Activated naive CD4-positive, alpha-beta T cell treated with anti-CD3 and anti-CD28 coated beads, Interleukin-2, amount 10 ng/mL, durations not matched to agents 7 days and 5 days (primary cell): ENCODE measurements at regions not wholly inside any gene's neighbourhood (a gene's known extent, or its start where the extent isn't known, plus 50 kb on each side); places are given as distances from the start of the nearest gene placed in this dataset.

Source experiments
- CTCF ChIA-PET: fragments of 350-600 bp; sonication (Branson Sonifier 250); formaldehyde crosslinking; loops from one replicate; lab custom pipeline; 2021; ENCODE audit warnings: antibody characterized with exemption; lab: Charles Lee
- DNase-seq: peaks from one replicate; pipeline ENCODE4 v3.0.0-alpha.2; 2020
- H3K27ac Mint-ChIP-seq: one replicate; pipeline ENCODE4 v1.8.0; 2021; ENCODE audit warnings: mild to moderate bottlenecking, moderate library complexity, mixed read lengths
- H3K27me3 Mint-ChIP-seq: one replicate; pipeline ENCODE4 v1.8.0; 2021; ENCODE audit warnings: mild to moderate bottlenecking, mixed read lengths
- H3K36me3 Mint-ChIP-seq: one replicate; pipeline ENCODE4 v1.8.0; 2021; ENCODE audit warnings: mixed read lengths
- H3K4me1 Mint-ChIP-seq: one replicate; pipeline ENCODE4 v1.8.0; 2021; ENCODE audit warnings: mixed read lengths
- H3K4me3 Mint-ChIP-seq: one replicate; pipeline ENCODE4 v1.8.0; 2021; ENCODE audit warnings: mild to moderate bottlenecking, moderate library complexity, mixed read lengths
- H3K9me3 Mint-ChIP-seq: one replicate; pipeline ENCODE4 v1.8.0; 2021; ENCODE audit warnings: mixed read lengths

DNA sequence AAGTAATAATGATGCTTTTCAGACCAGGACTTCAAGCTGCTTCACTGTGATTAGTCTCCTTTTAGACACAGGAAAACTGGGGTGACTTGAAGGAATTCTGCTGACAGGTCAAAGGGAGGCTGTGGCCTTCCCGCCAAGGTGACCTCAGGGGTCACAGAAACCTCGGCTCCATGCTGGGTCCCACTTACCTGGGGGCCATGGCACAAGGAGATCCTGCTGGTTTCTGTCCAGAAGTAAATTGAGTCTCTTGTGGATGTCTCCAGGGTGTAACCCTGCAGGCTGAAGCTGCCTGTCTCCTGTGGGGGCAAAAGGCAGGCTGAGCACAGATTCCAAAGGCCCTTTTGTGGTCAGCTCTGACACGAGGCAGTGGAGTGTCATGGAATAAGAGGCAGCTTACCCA lies 138.7 kb upstream of the MED13L start:
- H3K27me3 Mint-ChIP-seq, result no peaks in the 10 kb centered on the region
- no peak for DNase-seq
- H3K36me3 Mint-ChIP-seq, result no peaks in the 10 kb centered on the region
- H3K4me1 Mint-ChIP-seq, result no peaks in the 10 kb centered on the region
- no peak overlapping the region for H3K27ac Mint-ChIP-seq
- CTCF ChIA-PET, result no interaction called here
- no peak overlapping the region for H3K4me3 Mint-ChIP-seq
- H3K9me3 Mint-ChIP-seq, result no peaks in the 10 kb centered on the region

DNA sequence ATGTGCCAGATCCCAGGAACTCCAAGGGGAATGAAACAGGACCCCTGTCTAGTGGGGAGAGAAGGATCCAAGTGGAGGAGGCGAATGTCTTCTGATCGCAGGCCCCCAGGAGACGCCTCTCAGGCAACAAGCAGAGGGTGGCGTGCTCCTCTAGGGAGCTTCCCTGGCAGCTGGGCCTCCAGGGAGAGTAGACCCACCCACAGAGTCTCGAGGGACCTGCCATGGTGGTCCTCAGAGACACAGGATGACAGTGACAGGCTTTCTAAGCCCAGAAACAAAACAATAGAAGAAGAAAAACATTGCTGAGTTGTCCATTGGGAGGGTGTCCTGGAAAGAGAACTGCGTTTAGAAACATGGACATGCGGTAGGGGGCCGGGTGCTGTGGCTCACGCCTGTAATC lies 140.6 kb upstream of the MAP1LC3B2 start:
- Mint-ChIP-seq H3K9me3 (peaks cover 5% of the 10 kb centered on the region), H3K27me3 (no peaks in the 10 kb centered on the region), H3K4me3 (no peak overlapping the region), H3K4me1 (no peaks in the 10 kb centered on the region), H3K27ac (no peak overlapping the region), H3K36me3 (no peaks in the 10 kb centered on the region)
- no peak for DNase-seq
- CTCF ChIA-PET, result no interaction called here

- DNase-seq, result no peak
- no peaks in the 10 kb centered on the region for H3K36me3 Mint-ChIP-seq
- H3K4me3 Mint-ChIP-seq, result no peak overlapping the region
- H3K4me1 Mint-ChIP-seq, result no peaks in the 10 kb centered on the region
- no peaks in the 10 kb centered on the region for H3K27me3 Mint-ChIP-seq
- H3K27ac Mint-ChIP-seq, result no peak overlapping the region
- peaks cover 5% of the 10 kb centered on the region for H3K9me3 Mint-ChIP-seq
- CTCF ChIA-PET, result no interaction called here
Observed at GRCh38 chr12:116420227-116420880, 138.8 kb upstream of the MAP1LC3B2 start.

GRCh38 chr12:116421785-116422538 lies 137.2 kb upstream of the MAP1LC3B2 start:
- Mint-ChIP-seq H3K4me3 (no peak overlapping the region), H3K27me3 (no peaks in the 10 kb centered on the region), H3K9me3 (peaks cover 5% of the 10 kb centered on the region), H3K4me1 (no peaks in the 10 kb centered on the region), H3K36me3 (no peaks in the 10 kb centered on the region), H3K27ac (no peak overlapping the region)
- CTCF ChIA-PET, result no interaction called here
- no peak for DNase-seq

GRCh38 chr12:116423094-116423493 lies 136.1 kb upstream of the MAP1LC3B2 start:
- Mint-ChIP-seq H3K27ac (no peak overlapping the region), H3K4me3 (no peak overlapping the region), H3K4me1 (no peaks in the 10 kb centered on the region), H3K27me3 (no peaks in the 10 kb centered on the region), H3K36me3 (no peaks in the 10 kb centered on the region), H3K9me3 (peaks cover 5% of the 10 kb centered on the region)
- DNase-seq, result no peak
- CTCF ChIA-PET, result no interaction called here

DNA sequence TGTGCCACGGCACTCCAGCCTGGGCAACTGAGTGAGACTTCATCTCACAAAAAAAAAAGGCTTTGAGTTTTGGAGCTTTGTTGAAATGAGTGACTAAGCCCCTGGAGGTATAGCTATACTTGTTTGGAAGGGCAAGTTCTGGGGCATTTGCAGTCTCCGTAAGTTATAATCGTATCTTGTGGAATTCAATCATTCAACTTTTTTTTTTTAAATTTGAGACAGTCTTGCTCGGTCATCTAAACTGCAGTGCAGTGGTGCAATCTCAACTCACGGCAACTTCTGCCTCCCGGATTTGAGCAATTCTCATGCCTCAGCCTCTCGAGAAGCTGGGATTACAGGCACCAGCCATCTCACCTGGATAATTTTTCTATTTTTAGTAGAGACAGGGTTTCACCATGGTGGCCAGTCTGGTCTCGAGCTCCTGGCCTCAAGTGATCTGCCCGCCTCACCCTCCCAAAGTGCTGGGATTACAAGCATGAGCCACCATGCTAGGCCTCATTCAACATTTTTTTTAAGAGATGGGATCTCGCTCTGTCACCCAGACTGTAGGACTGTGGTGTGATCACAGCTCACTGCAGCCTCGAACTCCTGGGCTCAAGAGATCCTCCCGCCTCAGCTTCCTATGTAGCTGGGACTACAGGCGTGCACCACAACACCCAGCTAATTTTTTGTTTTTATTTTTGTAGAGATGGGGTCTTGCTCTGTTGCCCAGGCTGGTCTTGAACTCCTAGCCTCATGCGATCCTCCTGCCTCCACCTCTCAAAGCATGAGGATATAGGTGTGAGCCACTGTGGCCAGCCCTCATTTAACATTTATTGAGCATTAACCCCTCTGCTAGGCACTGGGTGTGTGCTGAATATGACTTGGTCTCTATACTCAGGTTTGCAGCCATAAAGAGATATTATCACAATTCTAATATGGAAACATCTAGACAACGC lies 133.7 kb upstream of the MAP1LC3B2 start:
- Mint-ChIP-seq H3K4me1 (no peaks in the 10 kb centered on the region), H3K4me3 (no peak overlapping the region), H3K27ac (no peak overlapping the region), H3K27me3 (no peaks in the 10 kb centered on the region), H3K36me3 (no peaks in the 10 kb centered on the region), H3K9me3 (peaks cover 5% of the 10 kb centered on the region)
- DNase-seq, result no peak
- CTCF ChIA-PET, result no interaction called here

- Mint-ChIP-seq H3K27ac (no peak overlapping the region), H3K27me3 (no peaks in the 10 kb centered on the region), H3K4me3 (no peak overlapping the region), H3K4me1 (no peaks in the 10 kb centered on the region), H3K36me3 (no peaks in the 10 kb centered on the region), H3K9me3 (peaks cover 5% of the 10 kb centered on the region)
- CTCF ChIA-PET, result no interaction called here
- DNase-seq, result no peak
Observed at GRCh38 chr12:116426391-116427136, 132.6 kb upstream of the MAP1LC3B2 start.

DNA sequence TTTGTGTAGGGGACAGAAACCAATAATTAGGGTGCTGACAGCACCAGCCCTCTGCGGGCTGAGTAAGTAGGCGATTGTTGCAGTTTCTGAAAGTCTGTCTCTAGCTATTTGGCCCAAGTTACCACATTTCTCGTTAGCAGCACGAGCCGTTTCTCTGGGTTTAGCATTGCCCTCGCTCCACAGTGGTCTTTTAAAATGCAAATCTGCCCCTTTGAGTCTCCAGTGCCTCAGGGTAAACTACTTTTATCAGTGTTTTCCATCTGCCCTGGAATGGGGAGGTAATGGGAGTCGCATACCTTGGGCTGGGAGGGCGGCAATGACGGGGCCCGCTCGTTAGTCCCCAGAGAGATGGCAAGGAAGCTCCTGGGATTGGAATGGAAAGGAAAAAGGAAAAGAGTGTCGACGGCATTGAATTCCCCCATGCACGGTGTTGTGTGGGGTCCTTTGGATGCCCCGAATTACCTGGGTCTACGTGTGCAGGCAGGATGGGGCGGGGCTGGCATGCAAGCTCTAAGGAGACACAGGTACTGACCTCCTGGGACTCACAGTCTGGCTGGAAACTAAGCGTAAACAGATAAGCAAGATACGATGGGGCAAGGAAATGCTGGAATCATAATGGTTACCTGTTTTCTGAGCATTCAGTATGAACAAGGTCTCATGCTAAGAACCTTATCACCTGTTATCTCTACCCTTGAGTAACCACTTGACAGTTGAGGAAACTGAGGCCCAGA lies 131.8 kb upstream of the MAP1LC3B2 start:
- CTCF ChIA-PET, result no interaction called here
- DNase-seq, result no peak
- H3K4me1 Mint-ChIP-seq, result no peaks in the 10 kb centered on the region
- H3K27ac Mint-ChIP-seq, result no peak overlapping the region
- H3K36me3 Mint-ChIP-seq, result no peaks in the 10 kb centered on the region
- H3K4me3 Mint-ChIP-seq, result no peak overlapping the region
- no peaks in the 10 kb centered on the region for H3K27me3 Mint-ChIP-seq
- H3K9me3 Mint-ChIP-seq, result no peaks in the 10 kb centered on the region

GRCh38 chr12:116429826-116430360 lies 129.3 kb upstream of the MAP1LC3B2 start:
- H3K4me1 Mint-ChIP-seq, result peaks cover 2% of the 10 kb centered on the region
- no peaks in the 10 kb centered on the region for H3K36me3 Mint-ChIP-seq
- no peak for DNase-seq
- no peaks in the 10 kb centered on the region for H3K9me3 Mint-ChIP-seq
- H3K4me3 Mint-ChIP-seq, result no peak overlapping the region
- CTCF ChIA-PET, result no interaction called here
- H3K27me3 Mint-ChIP-seq, result peaks cover 8% of the 10 kb centered on the region
- H3K27ac Mint-ChIP-seq, result no peak overlapping the region

- Mint-ChIP-seq H3K4me3 (no peak overlapping the region), H3K27ac (no peak overlapping the region), H3K4me1 (peaks cover 2% of the 10 kb centered on the region), H3K27me3 (peaks cover 8% of the 10 kb centered on the region), H3K36me3 (no peaks in the 10 kb centered on the region), H3K9me3 (no peaks in the 10 kb centered on the region)
- CTCF ChIA-PET, result no interaction called here
- no peak for DNase-seq
Observed at GRCh38 chr12:116430911-116431565, 128.1 kb upstream of the MAP1LC3B2 start.

DNA sequence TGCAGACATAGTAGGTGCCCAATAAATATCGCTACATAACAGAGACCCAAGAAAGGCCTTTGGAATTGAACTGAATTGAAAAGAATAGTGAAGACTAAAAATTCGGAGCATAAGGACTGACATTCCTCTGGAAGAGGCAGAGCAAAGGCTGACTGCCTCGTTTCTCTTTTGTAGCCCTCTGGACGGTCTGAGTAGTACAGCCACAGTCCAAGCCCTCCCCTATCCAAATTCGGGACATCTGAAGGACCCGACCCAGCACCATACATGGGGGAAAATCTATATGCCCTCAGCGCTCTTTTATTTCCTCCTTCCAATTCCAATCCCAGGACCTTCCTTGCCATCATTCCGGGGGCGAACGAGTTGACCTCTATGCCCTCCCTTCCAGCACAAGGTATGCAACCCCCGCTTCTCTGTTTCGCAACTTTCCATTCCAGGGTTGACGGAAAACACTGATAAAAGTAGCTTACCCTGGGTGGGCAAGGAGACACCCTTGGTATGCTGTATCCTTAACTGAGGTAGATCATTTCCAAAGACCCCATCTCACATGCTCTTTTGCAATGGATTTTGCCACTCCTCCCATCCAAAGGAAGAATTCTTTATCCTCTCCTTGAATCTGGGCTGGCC lies 127.4 kb upstream of the MAP1LC3B2 start:
- Mint-ChIP-seq H3K27me3 (peaks cover 13% of the 10 kb centered on the region), H3K4me3 (no peak overlapping the region), H3K27ac (no peak overlapping the region), H3K4me1 (peaks cover 2% of the 10 kb centered on the region), H3K9me3 (no peaks in the 10 kb centered on the region), H3K36me3 (no peaks in the 10 kb centered on the region)
- CTCF ChIA-PET, result no interaction called here
- no peak for DNase-seq

DNA sequence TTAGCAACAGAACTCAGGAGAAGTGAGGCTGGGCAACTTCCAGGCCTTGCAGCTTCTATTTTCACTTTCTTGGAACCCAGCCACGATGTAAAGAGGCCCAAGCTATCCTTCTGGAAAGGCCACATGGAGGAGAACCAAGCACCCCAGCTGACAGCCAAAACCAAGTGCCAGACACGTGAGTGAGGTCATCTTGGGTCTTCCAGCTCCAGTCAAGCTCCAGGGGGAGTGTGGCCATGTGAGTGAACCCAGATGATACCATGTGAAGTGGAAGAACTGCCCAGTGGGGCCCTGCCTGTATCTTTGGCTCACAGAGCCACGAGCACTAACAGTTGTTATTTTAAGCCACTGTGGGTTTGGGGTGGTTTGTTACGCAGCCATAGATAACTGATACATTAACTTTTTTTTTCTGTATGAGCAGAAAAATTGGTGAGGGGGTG lies 126.8 kb upstream of the MAP1LC3B2 start:
- DNase-seq, result no peak
- Mint-ChIP-seq H3K4me1 (peaks cover 2% of the 10 kb centered on the region), H3K4me3 (no peak overlapping the region), H3K36me3 (no peaks in the 10 kb centered on the region), H3K27ac (no peak overlapping the region), H3K9me3 (no peaks in the 10 kb centered on the region), H3K27me3 (peaks cover 13% of the 10 kb centered on the region)
- CTCF ChIA-PET, result no interaction called here
